Amygdala (tissue), 56 donors: ENCODE measurements at regions not wholly inside any gene's neighbourhood (a gene's known extent, or its start where the extent isn't known, plus 50 kb on each side); places are given as distances from the start of the nearest gene placed in this dataset.
A peak's percentile ranks its signal among the peaks of the same experiment; 100 is the strongest.

ENCODE experiments used
- DNase-seq, 56 donors: peaks; one replicate each; lab custom pipeline; 2025; lab: John Stamatoyannopoulos, UW

DNA sequence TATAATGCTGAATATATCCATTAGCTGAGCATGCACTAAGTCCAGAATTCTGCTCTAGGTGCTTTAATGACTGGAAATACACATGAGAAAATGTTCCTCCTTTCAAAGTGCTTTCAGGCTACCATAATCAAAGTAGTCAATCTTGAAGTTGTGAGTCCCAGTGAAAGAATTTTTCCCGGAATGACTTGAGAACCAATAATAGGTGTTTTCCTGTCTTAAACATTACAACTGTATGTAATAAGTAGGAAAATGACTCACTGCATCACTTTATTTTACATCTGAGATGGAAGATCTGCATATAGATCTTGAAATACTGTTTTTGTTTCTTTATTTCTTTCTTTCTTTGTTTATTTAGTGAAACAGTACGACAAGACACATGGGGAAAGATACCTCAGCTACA, 437.4 kb upstream of the JAG1 start:
- DNase-seq: no peak

DNA sequence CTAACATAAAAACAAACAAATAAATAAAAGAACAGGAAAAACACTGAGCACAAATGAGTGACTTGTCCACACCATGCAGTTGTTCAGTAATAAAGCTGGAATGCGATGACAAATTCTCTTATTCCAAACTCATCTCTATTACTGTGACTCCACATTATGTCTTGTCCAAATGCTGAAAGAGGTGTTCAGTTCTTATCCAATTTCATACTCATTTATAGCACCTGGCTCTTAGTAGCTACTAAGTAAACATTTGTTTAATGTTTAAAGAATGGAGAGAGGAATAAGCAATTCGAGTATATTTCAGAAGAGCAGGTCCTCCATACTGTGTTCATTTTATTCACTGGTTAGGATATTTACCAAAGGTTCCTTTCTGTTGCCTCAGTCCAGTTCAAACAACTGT, 439.0 kb upstream of the JAG1 start:
- no peak for DNase-seq

DNA sequence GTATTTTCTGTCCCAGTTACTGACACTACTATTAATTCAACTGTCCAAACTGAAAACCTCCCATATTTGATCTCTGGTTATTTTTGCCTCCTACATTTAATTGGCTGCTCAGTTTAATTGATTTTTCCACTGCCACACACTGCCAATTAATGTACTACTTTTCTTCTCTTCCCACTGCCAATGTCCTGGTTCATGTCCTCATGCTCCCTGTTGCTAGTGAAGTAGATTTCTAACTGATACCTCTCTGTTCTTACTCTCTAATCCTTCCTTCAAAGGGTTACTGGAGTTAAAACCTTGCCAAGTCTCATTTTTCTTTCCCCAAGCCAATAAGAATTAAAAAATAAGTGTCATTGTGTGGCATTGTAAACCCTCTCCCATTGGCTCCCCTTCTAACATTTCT, 440.6 kb upstream of the JAG1 start:
- no peak for DNase-seq

DNA sequence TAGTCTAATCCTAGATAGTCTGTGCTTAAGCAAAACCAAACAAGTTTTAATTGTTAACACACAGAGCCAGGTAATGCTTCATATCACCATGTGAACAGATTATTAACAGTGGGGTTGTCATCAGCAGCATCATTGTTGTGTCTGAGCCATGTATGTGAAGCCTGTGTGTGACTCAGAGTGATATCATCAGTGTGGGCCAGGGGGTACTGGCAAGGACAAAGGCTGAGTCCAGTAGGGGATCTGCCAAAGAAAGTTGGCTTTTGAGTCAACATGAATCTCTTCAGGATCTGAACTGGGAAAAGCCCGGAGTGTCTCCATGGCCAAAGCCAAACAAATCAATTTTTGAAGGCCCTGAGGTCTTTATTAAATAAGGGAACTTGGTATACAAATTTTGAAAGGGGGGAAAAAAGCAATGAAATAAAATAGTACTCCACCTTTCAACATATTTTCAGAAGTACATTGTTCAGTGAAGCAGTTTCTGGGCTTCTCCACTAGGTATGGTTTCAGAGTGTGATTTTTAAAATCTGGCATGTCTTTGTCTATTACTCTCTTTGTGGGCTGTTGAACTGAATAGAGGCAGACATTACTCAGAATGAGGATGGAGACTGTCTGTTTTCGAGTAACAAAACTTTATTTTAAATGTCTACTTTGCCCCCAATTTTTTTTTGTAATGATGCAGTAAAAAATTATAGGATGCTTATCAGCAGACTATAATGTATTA, 444.2 kb upstream of the JAG1 start:
- DNase-seq: no peak

DNA sequence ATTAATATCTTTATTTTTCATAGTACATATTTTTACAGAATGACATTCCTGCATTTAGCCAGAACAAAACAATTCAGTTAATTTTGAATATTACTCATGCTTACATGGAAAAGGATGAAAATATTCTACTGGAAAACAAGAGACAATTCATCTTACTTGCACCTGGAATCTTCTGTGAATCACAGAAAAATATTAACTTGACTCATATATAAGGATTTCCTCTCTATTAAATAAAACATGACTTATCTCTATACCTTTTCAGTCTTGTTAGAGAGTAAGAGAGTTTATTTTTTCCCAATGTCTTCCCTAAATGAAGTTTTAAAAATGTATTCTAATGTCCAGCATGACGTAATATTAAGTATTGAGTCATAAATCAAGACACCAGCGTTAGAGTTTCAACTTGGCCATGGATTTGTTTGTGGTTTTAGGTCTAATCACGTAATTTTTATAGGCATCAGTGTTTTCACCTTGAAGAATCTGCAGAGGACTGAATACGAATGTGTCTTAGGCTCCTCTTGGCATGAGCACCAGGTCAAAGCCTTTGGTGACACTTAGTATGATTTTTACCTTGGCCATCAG, 445.1 kb upstream of the JAG1 start:
- DNase-seq: no peak

DNA sequence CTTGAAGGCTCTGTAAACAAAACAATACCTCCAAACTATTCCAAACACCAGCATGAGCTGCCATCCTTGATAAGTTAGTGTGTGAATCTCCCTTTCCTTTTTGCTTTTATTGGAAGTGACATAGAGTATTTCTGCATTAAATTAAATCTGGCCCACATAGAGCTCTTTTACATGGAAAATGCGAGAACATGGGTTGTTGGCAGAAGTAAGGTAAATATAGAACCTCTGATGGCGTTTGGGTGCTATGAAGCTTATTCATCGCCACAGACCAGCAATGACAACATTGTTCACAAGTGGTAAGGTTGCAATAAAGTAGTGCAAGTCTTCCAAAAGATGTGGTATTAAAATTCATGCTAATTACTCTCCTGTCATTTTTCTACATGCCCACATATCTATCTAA, 445.8 kb upstream of the JAG1 start:
- DNase-seq: no peak

DNA sequence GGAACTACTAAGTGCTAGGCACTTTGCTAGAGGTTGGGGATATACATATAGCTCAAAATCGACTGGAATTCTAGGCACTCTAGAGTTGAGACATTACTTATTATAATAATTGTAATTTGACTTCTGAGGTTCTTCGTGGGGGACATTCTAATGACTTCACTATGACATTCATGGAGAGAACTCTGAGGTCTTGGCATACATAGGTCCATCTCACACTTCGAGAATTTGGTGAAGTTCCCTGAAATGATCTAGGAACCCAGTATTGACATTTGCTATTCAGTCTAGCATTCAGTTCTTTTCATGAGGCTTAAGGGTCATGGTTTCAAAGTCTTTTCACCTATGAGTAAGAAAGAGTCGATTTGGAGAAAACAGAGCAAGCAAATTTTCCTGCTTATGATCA, 446.6 kb upstream of the JAG1 start:
- DNase-seq: no peak

DNA sequence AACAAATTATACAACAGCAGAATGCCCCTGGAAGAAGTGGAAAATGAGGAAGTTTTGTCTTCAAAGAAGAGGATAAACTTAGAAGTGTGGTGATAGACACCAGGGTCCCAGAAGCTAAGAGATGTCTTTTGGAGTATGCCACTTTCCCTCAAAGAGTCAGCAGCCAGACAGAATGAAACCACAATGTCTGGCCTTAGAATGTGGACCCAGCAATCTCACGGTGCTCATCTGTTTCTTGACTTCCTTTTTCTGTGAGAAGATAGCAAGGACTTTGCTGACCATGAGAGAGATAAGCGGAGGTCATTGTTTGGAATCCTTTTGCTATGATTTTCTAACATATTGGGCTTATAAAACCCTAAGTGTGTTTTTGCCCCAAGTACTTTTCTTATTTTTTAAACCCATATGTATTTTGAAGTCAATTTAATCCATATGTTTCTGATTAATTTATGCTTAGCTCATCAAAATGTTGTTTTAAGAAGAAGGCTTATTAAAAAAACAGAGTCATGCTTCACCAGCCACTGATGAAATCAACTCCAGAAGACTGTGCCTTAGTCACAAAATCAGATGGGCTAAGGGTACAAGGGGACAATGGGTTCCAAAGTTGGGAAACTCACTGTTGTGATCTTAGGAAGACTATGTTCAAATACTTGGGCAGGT, 451.2 kb upstream of the JAG1 start:
- DNase-seq: peak in 7 of 56 donors; percentile 0 to 37 (median 13)

DNA sequence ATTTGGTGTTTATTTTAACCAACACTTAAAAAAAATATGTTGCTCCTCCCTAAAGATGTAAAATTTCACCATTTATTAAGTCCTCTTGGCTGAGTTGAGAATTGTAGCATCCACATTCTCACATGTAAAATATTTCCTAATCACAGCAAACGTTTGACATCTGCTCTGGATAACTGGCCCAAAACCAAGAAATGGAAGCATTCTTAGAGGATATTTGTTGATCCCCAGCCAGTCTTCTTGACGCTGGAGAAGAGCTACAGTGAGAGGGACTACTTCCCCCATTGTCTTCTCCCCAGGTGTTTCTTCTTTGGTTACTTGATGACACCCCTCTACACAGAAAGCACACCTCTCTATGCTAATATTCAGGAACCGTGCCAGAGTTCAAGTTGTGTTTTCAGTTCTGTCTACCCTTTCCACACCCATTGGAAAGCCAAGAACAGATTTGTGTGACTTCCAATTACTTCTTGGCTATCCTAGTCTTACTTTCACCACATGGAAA, 454.5 kb upstream of the JAG1 start:
- DNase-seq: no peak

DNA sequence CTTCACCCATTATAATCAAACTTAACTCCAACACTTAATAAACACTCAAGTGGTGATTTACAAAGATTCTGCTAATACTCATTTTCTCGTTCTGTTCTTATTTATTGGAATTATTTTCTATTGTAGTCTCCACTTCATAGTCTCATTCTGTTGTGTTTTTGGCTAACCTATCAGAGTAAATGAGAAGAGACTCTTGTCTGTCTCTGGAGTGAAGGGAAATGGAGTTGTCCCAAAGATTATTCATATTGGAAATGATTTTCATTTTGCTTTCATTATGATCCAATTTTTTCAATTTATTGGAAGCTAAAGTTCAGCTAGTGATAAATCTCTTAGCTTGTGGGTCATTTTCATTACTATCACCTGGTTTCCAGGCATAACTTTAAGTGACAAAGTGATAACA, 454.9 kb upstream of the JAG1 start:
- DNase-seq: no peak

DNA sequence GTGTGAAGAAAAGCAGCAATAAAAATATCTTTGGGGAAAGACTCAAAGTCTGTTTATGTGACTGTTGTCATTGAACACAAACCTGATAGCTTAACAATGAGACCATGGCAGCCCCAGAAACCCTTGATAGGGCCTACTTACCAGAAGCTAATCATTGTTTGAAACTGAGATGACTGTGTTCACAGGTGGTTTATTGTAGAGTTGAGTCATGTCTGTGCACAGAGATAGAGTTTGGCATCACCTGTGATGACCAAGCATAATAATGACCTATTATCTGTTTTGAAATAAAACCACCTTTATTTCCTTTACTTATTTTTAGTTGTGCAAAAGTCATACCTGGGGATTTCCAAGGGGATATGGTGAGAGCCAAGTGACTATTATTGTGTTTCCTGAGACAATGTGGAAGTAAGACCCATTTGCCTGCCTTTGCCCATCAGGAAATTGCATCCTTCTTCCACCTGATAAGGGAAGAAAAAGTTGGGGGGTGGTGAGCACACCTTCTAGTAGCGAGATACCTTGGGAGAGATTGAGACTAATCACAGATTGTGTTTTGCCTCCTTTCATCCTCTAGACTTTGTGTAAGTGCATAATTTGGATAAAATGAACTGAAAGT, 456.9 kb upstream of the JAG1 start:
- DNase-seq: no peak

DNA sequence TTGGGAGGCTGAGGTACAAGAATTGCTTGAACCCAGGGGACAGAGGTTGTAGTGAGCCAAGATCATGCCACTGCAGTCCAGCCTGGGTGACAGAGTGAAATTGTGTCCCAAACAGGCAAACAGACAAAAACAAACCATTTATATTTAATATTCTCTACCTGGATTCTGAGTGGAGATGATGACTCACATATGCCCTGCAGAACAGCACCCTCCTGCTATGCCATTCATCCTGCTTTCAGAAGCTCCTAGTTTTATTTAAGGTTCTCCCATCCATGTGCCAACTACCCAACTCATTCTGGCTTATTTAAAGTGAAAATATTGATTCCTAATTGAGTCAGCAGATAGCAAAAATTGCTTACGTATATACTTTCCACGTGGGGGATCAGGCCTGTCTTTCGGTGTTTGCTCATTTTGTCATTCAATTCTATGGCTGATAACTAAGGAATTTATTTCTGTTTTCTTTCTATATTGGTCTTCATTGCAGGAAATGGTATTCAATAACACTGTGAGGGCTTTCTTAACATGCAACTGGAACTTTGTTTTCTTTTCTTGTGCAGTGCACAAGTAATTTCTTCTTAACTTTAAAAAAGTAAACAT, 459.1 kb upstream of the JAG1 start:
- DNase-seq: no peak

DNA sequence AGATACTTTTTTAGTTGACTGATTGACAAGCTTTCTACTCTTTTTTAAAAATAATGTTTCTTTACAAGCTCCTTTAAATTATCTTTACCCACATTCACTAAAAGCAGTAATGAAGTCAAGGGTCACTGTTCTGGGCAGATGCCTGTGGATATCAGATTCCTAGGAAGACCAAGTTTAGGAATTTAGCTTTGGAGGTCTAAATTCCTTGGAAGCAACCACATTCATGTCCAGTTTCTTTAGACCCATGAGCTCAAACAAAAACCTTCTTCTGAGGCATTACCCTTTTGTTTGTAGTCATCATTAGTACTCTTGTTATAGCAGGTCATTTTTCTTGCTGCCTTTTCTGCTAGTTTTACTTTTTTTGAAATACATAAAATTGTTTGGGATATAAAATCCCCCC, 462.9 kb upstream of the JAG1 start:
- DNase-seq: no peak

DNA sequence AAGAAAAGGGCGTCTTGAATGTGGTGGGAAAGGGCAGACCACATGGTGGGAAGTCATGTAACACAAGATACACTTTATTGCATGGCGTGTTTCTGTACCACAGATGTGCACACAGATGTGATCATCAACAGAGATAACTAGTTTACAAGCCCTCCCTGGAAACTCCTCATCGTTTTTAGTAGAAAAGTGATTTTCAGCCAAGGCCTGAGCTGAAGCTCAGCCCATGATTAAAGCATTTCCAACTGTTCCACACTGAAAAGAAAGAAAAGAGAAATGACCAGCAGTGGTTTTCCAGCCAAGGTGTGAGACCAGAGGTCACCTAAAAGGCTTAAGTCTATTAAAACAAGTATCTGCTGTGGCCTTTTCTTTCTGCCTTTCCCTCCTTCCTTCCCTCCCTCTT, 463.9 kb upstream of the JAG1 start:
- DNase-seq: no peak

DNA sequence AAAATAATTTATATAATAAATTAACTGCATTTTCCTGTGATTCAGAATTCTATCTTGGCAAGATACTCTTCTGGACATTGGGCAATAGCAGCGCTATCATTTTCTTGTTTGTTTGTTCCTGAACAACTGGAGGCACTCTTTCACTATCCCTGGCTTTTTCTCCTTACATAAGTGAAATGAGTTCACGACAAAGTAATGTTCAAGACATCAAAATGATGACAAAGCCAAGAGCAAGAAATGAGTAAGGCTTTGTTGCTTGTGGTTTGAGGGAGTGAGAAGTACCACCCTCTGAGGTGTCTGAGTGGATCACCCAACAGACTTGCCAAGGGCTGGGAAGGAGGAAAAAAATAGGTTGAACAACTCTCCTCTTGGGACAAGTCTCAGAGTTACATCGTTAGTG, 466.6 kb upstream of the JAG1 start:
- no peak for DNase-seq

DNA sequence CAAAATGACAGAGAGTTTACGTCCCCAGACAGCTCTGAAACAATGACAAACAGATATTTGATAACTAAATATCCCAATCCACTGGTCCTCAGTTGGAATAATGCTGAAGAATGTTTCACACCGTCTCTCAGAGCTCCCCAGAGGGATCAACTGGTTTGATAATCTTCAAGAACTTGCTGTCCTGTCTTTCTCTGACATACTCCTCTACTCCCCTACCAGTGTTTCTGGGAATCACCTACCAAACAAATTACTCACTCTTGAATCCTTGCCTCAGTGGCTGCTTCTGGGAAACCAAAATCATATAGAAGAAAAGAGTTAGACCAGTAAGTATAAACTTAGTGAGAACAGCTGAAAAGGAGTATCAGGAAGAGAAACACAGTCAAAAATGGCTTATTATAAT, 469.7 kb upstream of the JAG1 start:
- no peak for DNase-seq

DNA sequence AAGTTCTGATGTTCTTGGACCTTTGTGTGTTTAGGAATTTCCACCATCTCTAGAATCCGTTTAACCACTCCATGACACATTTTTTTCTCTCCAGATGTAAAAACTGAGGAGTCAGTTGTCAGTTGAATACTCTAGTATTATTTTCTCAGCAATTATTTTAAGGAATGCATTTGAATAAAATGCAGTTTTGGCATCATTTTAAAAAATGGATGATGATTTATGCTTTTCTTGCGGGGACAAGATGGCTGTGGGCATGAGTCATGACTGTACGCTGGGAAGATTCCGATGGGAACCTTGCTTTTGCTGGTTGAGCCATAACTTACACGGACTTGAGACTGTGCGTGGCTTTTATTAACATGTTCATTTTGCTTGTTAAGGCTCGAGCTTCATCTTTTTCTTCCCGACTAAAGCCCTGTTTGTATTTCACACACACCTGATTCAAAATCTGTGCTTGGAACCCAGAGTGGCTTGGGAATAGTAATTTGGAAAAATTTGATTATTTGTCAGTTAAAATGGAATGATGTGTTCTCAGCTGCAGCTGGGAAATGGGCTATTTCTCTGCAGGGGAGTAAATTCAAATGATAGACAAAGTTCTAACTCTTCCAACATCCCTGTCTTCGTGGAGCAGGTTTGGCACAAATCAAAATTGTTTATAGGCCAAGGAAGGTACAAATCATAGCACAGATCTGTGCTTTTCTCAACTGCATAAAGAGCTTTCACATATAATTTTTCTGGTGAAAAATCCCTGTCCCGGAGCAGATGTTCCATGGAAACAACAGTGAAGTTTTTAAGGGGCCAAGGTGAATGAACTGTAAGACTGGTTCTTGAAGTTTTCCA, 470.5 kb upstream of the JAG1 start:
- DNase-seq: no peak

DNA sequence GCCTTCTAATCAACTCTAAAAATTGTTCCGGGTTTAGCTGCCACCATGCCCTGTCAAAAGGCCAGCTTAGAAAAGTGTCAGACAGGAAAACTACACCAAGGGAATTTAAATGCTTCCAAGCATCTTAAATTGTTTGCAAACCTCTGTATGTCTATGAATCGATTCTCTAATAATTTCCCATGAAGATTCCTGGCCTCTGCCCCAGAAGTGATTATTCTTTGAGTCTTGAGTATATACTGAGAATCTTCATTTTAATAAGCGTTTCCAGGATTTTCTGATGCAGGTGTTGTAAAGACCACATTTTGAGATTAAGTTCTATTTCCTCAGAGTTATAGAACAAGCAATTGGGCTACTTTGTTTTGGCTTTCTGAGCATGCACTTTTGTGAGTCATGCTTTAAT, 471.8 kb upstream of the JAG1 start:
- no peak for DNase-seq

DNA sequence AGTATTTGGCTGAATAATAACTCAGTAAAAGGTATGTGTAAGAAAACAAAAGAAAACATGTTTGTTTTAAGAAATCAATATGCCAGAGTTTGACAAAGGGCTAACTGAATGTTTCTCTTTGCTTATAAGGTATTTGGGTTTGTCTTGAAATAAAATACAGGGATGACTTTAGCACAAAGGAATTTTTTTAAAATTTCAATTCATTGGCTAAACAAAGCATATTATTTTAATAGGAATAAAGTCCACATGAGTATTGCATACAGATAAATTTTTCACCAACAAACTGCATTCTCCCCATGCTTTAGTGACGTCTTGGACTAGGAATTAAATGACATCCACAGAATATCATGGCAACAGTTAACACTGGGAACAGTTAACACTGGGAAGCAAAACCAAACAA, 480.0 kb upstream of the JAG1 start:
- no peak for DNase-seq

DNA sequence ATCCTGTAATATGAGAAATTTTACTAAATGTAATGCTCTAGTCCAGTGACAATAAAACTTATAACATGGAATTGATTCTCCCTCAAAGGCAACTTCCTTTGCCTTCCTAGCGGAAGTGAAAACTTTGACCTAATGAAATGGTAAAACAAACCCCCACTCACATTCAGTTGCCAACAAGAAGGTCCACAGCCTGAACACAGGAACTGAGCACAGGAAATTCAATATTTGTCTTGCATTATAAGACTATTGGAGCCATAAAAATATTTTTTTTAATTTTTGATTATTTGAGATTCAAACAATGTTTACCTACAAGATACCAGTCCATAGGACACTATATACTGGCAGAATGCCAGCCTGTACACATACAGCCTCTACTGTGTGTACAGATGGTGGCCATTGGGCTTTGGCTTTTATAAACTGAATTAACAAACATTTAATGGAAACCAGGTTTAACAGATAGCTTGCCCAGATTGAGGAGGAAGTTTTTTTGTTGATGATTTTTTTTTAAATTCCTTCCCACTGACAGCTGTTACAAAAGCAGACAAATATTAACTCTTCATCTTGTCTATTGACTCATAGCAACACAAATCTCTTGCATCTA, 481.5 kb upstream of the JAG1 start:
- no peak for DNase-seq
